ENCODE measurements at regions not wholly inside any gene's neighbourhood (a gene's known extent, or its start where the extent isn't known, plus 50 kb on each side); places are given as distances from the start of the nearest gene placed in this dataset.

DNA sequence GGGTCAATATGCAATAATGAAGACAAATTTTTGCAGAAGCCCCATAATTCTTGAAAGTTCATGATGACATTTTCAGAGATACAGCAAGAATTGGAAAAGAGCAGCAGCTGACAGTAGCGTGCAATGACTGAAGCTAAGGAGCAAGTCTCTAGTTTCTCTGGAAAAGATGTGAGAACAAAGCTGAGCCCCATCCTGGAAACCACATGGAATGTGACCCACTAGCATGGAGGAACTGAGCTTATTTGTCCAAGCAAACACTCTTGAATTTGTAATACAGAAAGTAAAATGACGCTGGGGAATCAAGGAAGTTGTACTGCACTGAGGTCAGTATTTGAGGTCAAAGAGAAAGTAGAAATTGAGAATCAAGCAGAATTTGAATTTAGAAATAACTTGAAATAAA, 1447.2 kb downstream of the FSTL5 start:
- TF ChIP-seq CTCF (IDR thresholded peaks at IDR 0.05) (no peak), REST (IDR thresholded peaks at IDR 0.05; ENCODE audit: insufficient read depth in 1 of 2, low read depth in 2 of 2, low read length in 1 of 2) (no peak), POLR2AphosphoS5 (IDR thresholded peaks at IDR 0.05; ENCODE audit: low read depth, low read length) (no peak), SIN3A (IDR thresholded peaks at IDR 0.05; ENCODE audit: borderline replicate concordance, insufficient read depth, low read depth, low read length) (no peak)

Data from Panc1 (cell line).